Tibial nerve (tissue), 4 donors: ENCODE measurements at regions not wholly inside any gene's neighbourhood (a gene's known extent, or its start where the extent isn't known, plus 50 kb on each side); places are given as distances from the start of the nearest gene placed in this dataset.

Source experiments
- DNase-seq, 2 donors: peaks; one replicate each; pipeline ENCODE4 v3.0.0-alpha.2; 2019; ENCODE audit warnings: low spot score in 2 of 2
- H3K27ac ChIP-seq, 4 donors: fragments of 200-600 bp; sonication (generic) in 3 of 4; one replicate each; pipeline ENCODE4 v1.5.1; 2017 to 2019; ENCODE audit warnings: mild to moderate bottlenecking in 1 of 4
- H3K27me3 ChIP-seq, 2 donors: fragments of 200-600 bp; sonication (generic) in 1 of 2; one replicate each; pipeline versions ENCODE4 v1.5.1 to v1.6.0; 2017 to 2019
- H3K36me3 ChIP-seq, 3 donors: fragments of 200-600 bp; sonication (generic); one replicate each; pipeline ENCODE4 v1.5.1; 2018 to 2019
- H3K4me1 ChIP-seq, 4 donors: fragments of 200-600 bp; sonication (generic) in 3 of 4; one replicate each; pipeline ENCODE4 v1.5.1; 2017 to 2019
- H3K4me3 ChIP-seq, 4 donors: fragments of 200-600 bp; sonication (generic) in 3 of 4; one replicate each; pipeline ENCODE4 v1.5.1; 2017 to 2019; ENCODE audit warnings: mild to moderate bottlenecking in 1 of 4, moderate library complexity in 1 of 4
- H3K9me3 ChIP-seq, 4 donors: fragments of 200-600 bp; sonication (generic) in 3 of 4; one replicate each; pipeline ENCODE4 v1.5.1; 2017 to 2019
- EP300 ChIP-seq, 2 donors: sonication (generic); formaldehyde crosslinking; IDR thresholded peaks; one replicate each; pipeline ENCODE4 v1.6.1; 2017; ENCODE audit warnings: antibody characterized with exemption in 2 of 2, mild to moderate bottlenecking in 1 of 2
- POLR2A ChIP-seq, 2 donors: fragments of 450-650 bp; IDR thresholded peaks; one replicate each; pipeline ENCODE4 v1.6.1; 2017; ENCODE audit warnings: antibody characterized with exemption in 2 of 2, mild to moderate bottlenecking in 2 of 2, moderate library complexity in 2 of 2
- WGBS, 2 donors: methylation state at CpG; one replicate each; pipeline ENCODE4 v1.1.5; 2018; 5-methylcytosine and 5-hydroxymethylcytosine counted together
- TF ChIP-seq, protein P1 (sequence below), 5 experiments: fragments of 200-600 bp in 3 of 5; fragments of 450-650 bp in 2 of 5; sonication (generic) in 3 of 5; IDR thresholded peaks; one replicate each; pipeline ENCODE4 v1.5.1; 2016 to 2019; ENCODE audit warnings: antibody characterized with exemption in 5 of 5, mild to moderate bottlenecking in 3 of 5, moderate library complexity in 2 of 5

- TF ChIP-seq, protein P1, sequence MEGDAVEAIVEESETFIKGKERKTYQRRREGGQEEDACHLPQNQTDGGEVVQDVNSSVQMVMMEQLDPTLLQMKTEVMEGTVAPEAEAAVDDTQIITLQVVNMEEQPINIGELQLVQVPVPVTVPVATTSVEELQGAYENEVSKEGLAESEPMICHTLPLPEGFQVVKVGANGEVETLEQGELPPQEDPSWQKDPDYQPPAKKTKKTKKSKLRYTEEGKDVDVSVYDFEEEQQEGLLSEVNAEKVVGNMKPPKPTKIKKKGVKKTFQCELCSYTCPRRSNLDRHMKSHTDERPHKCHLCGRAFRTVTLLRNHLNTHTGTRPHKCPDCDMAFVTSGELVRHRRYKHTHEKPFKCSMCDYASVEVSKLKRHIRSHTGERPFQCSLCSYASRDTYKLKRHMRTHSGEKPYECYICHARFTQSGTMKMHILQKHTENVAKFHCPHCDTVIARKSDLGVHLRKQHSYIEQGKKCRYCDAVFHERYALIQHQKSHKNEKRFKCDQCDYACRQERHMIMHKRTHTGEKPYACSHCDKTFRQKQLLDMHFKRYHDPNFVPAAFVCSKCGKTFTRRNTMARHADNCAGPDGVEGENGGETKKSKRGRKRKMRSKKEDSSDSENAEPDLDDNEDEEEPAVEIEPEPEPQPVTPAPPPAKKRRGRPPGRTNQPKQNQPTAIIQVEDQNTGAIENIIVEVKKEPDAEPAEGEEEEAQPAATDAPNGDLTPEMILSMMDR (IDR thresholded peaks at IDR 0.05) = no peak
- TF ChIP-seq POLR2A (IDR thresholded peaks at IDR 0.05) = no peak
- TF ChIP-seq EP300 (IDR thresholded peaks at IDR 0.05) = no peak
- H3K9me3 ChIP-seq = no peaks in the 10 kb centered on the region
- no peaks in the 10 kb centered on the region for H3K4me1 ChIP-seq
- 48 to 52% methylated on average over 3 of the region's 3 CpGs for WGBS, 2 donors
- no peaks in the 10 kb centered on the region for H3K36me3 ChIP-seq
- no peak for DNase-seq
- H3K27ac ChIP-seq = no peak overlapping the region
- H3K4me3 ChIP-seq = no peak overlapping the region
- no peaks in the 10 kb centered on the region for H3K27me3 ChIP-seq
These were observed 242.6 kb upstream of the ARID1B start for GRCh38 chr6:156534594-156534993.

GRCh38 chr6:156533872-156534524, 243.2 kb upstream of the ARID1B start:
- no peaks in the 10 kb centered on the region for H3K36me3 ChIP-seq
- no peak overlapping the region for H3K27ac ChIP-seq
- H3K27me3 ChIP-seq = no peaks in the 10 kb centered on the region
- no peaks in the 10 kb centered on the region for H3K4me1 ChIP-seq
- no peak for DNase-seq
- 30 to 38% methylated on average over 4 of the region's 4 CpGs for WGBS, 2 donors
- TF ChIP-seq POLR2A (IDR thresholded peaks at IDR 0.05) (no peak), EP300 (IDR thresholded peaks at IDR 0.05) (no peak)
- TF ChIP-seq, protein P1 (IDR thresholded peaks at IDR 0.05) = no peak
- H3K9me3 ChIP-seq = no peaks in the 10 kb centered on the region
- H3K4me3 ChIP-seq = no peak overlapping the region

- Histone ChIP-seq H3K4me3 (no peak overlapping the region), H3K4me1 (no peaks in the 10 kb centered on the region), H3K9me3 (no peaks in the 10 kb centered on the region), H3K27ac (no peak overlapping the region), H3K27me3 (no peaks in the 10 kb centered on the region), H3K36me3 (no peaks in the 10 kb centered on the region)
- no peak for TF ChIP-seq EP300 (IDR thresholded peaks at IDR 0.05)
- TF ChIP-seq POLR2A (IDR thresholded peaks at IDR 0.05) = no peak
- TF ChIP-seq, protein P1 (IDR thresholded peaks at IDR 0.05) = no peak
- WGBS, 2 donors = 82 to 84% methylated on average over 7 of the region's 7 CpGs
- no peak for DNase-seq
These were observed 251.1 kb upstream of the ARID1B start for GRCh38 chr6:156526081-156526480.

DNA sequence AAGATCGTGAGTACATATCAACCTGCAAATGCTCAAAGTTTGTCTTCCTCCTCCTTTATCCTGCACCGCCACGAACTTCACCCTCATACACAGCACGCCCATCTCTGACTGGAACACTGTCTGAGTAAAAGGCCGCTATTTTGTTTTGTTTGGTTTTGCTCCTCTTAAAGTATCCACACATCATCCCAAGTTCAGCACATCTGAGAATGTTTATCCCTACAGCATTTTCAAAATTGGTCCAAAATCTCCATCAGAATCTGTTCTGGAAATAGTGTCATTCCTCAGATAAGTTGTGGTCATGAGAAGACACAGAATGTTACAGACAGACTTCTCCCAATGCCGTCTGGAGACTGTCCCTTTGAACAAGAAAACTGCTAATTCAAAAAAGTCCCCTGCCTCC, 251.6 kb upstream of the ARID1B start:
- Histone ChIP-seq H3K4me3 (no peak overlapping the region), H3K4me1 (no peaks in the 10 kb centered on the region), H3K9me3 (no peaks in the 10 kb centered on the region), H3K36me3 (no peaks in the 10 kb centered on the region), H3K27ac (no peak overlapping the region), H3K27me3 (no peaks in the 10 kb centered on the region)
- 62 to 69% methylated on average over 6 of the region's 6 CpGs for WGBS, 2 donors
- TF ChIP-seq, protein P1 (IDR thresholded peaks at IDR 0.05) = no peak
- TF ChIP-seq POLR2A (IDR thresholded peaks at IDR 0.05) = no peak
- no peak for TF ChIP-seq EP300 (IDR thresholded peaks at IDR 0.05)
- DNase-seq = no peak

GRCh38 chr6:156519940-156520339, 257.2 kb upstream of the ARID1B start:
- Histone ChIP-seq H3K27ac (no peak overlapping the region), H3K4me1 (no peaks in the 10 kb centered on the region)
- WGBS, 2 donors = 73 to 99% methylated on average over 2 of the region's 2 CpGs

More at GRCh38 chr6:156519940-156520339, 257.2 kb upstream of the ARID1B start:
- Histone ChIP-seq H3K9me3 (peaks cover 0 to 10% (median 0%) of the 10 kb centered on the region in 4 donors), H3K27me3 (no peaks in the 10 kb centered on the region), H3K36me3 (no peaks in the 10 kb centered on the region), H3K4me3 (no peak overlapping the region)
- TF ChIP-seq EP300 (IDR thresholded peaks at IDR 0.05) (no peak), POLR2A (IDR thresholded peaks at IDR 0.05) (no peak)
- TF ChIP-seq, protein P1 (IDR thresholded peaks at IDR 0.05) = no peak
- DNase-seq = no peak
